ENCODE measurements at regions not wholly inside any gene's neighbourhood (a gene's known extent, or its start where the extent isn't known, plus 50 kb on each side); places are given as distances from the start of the nearest gene placed in this dataset.

- TF ChIP-seq POLR2A (IDR thresholded peaks at IDR 0.05) (no peak), CTCF (IDR thresholded peaks at IDR 0.05 in 8 of 11, conservative IDR thresholded peaks at IDR 0.05 in 3 of 11) (no peak), POLR2AphosphoS5 (IDR thresholded peaks at IDR 0.05) (no peak)
These were observed 433.4 kb downstream of the BRD1 start for GRCh38 chr22:49394116-49394785.

Measured in spleen (tissue), 7 donors.